Neural crest cell (in vitro differentiated cells): ENCODE measurements at regions not wholly inside any gene's neighbourhood (a gene's known extent, or its start where the extent isn't known, plus 50 kb on each side); places are given as distances from the start of the nearest gene placed in this dataset.

ENCODE experiments used
- DNase-seq: peaks from one replicate; pipeline ENCODE4 v3.0.0; 2021; ENCODE audit warnings: low read depth, mixed read lengths, low spot score
- H3K27ac Mint-ChIP-seq: one replicate; pipeline ENCODE4 v1.8.0; 2021; ENCODE audit warnings: mild to moderate bottlenecking, mixed read lengths; ENCODE audit not compliant: unreplicated experiment
- H3K27me3 Mint-ChIP-seq: 2 replicates; pipeline ENCODE4 v1.8.0; 2021; ENCODE audit warnings: low read depth, mild to moderate bottlenecking, mixed read lengths
- H3K36me3 Mint-ChIP-seq: 2 replicates; pipeline ENCODE4 v1.8.0; 2021; ENCODE audit warnings: low read depth, mild to moderate bottlenecking, mixed read lengths
- H3K4me1 Mint-ChIP-seq: 2 replicates; pipeline ENCODE4 v1.8.0; 2021; ENCODE audit warnings: mixed read lengths
- H3K4me3 Mint-ChIP-seq: one replicate; pipeline ENCODE4 v1.8.0; 2021; ENCODE audit warnings: mild to moderate bottlenecking, mixed read lengths
- H3K9me3 Mint-ChIP-seq: 2 replicates; pipeline ENCODE4 v1.8.0; 2021; ENCODE audit warnings: mixed read lengths
- TF ChIP-seq, protein P1 (sequence below): fragments of 200-600 bp; sonication (generic); conservative IDR thresholded peaks from 2 replicates; pipeline ENCODE4 v1.5.0; 2021; ENCODE audit warnings: antibody characterized with exemption, mild to moderate bottlenecking

DNA sequence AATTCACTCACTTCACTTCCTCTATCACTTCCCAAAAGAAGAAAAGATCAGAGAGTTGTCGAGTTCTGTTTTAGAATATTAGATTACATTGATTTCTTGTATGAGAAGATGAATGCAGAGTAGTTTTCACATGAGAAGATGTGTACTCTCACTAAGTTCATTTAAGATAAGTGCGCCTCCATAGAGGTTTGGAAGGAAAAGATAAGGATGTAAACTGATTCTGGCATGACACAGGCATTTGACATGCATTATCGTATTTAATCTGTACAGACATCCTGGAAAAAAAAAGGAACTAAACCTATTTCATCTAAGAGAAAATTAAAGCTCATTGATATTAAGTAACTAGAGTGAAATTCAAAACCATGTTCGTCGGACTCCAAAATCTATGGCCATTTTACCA is 152.2 kb upstream of the CRIM1 start:
- Mint-ChIP-seq H3K4me1 (no peaks in the 10 kb centered on the region), H3K27me3 (no peaks in the 10 kb centered on the region), H3K36me3 (no peaks in the 10 kb centered on the region), H3K9me3 (peaks cover 9% of the 10 kb centered on the region), H3K27ac (no peak overlapping the region), H3K4me3 (no peak overlapping the region)
- TF ChIP-seq, protein P1, sequence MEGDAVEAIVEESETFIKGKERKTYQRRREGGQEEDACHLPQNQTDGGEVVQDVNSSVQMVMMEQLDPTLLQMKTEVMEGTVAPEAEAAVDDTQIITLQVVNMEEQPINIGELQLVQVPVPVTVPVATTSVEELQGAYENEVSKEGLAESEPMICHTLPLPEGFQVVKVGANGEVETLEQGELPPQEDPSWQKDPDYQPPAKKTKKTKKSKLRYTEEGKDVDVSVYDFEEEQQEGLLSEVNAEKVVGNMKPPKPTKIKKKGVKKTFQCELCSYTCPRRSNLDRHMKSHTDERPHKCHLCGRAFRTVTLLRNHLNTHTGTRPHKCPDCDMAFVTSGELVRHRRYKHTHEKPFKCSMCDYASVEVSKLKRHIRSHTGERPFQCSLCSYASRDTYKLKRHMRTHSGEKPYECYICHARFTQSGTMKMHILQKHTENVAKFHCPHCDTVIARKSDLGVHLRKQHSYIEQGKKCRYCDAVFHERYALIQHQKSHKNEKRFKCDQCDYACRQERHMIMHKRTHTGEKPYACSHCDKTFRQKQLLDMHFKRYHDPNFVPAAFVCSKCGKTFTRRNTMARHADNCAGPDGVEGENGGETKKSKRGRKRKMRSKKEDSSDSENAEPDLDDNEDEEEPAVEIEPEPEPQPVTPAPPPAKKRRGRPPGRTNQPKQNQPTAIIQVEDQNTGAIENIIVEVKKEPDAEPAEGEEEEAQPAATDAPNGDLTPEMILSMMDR, result no peak
- DNase-seq, result no peak

DNA sequence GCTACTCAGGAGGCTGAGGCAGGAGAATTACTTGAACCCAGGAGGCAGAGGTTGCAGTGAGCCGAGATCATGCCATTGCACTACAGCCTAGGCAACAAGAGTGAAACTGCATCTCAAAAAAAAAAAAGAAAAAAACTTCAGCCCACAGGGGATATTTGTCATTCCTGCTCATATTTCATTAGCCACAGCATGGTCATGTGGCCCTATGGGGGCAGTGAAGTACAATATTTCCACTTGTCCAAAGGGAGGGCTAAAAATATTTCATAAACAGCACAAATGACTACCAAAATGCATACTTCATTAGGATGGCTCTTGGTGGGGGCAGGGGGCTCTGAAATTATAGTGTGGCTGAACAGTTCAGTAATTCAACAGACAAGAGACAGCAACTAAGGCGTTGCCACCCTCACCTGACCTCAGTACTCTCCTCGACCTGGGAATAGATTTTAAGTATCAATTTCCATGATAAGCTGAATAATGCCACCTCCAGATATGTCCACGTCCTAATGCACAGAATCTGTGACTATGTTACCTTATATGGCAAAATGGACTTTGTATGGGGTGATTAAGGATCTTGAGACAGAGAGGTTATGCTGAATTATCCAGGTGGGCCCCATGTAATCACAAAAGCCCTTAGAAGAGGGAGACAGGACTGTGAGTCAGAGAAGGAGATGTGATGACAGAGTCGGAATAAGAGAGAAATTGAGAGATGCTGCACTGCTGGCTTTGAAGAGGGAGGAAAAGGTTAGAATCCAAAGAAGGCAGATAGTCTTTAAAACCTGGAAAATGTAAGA is 158.2 kb upstream of the CRIM1 start:
- Mint-ChIP-seq H3K27ac (no peak overlapping the region), H3K9me3 (peaks cover 9% of the 10 kb centered on the region), H3K4me1 (no peaks in the 10 kb centered on the region), H3K27me3 (no peaks in the 10 kb centered on the region), H3K36me3 (no peaks in the 10 kb centered on the region), H3K4me3 (no peak overlapping the region)
- DNase-seq, result no peak
- TF ChIP-seq, protein P1, result no peak

DNA sequence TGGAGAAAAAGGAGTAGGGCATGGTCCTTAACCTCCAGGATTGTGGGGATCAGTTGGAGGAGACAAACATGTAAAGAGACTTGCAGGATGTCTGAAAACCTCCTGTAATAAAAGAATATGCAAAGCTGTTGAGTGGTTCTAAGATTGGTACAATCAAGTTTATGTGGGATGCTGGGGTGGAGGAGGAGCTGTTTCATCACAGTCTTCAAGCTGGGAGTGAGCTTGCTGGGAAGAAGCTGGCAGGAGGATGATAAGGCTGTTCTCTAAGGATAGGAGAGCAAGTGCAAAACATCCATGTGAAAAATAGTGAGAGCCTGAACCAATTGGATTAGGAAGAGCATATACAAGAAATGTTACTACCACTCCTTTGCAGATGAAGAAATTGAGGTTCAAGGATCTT is 161.9 kb upstream of the CRIM1 start:
- Mint-ChIP-seq H3K27ac (no peak overlapping the region), H3K36me3 (no peaks in the 10 kb centered on the region), H3K27me3 (no peaks in the 10 kb centered on the region), H3K4me3 (no peak overlapping the region), H3K9me3 (no peaks in the 10 kb centered on the region), H3K4me1 (peaks cover 5% of the 10 kb centered on the region)
- TF ChIP-seq, protein P1, result no peak
- no peak for DNase-seq

DNA sequence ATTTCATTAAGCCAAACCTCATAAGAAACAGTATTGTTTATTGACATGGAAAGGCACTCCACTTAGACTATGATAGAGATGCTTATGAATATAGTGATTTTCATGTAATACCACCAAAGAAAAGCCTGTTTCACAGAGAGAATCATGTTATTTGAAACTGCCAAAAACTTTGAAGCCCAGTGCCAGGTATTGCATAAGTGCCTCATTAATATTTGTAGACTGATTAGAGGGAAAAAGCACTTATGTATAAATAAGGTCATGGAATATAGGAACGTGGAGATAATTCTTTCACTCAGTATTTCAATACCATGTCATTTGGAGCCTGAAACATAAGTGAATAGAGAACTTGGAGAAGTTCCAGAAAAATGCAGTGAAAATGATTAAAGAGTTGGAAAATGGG is 162.6 kb upstream of the CRIM1 start:
- no peaks in the 10 kb centered on the region for H3K36me3 Mint-ChIP-seq
- H3K4me1 Mint-ChIP-seq, result peaks cover 5% of the 10 kb centered on the region
- no peak overlapping the region for H3K27ac Mint-ChIP-seq
- no peaks in the 10 kb centered on the region for H3K27me3 Mint-ChIP-seq
- H3K4me3 Mint-ChIP-seq, result no peak overlapping the region
- no peaks in the 10 kb centered on the region for H3K9me3 Mint-ChIP-seq
- DNase-seq, result no peak
- TF ChIP-seq, protein P1, result no peak

DNA sequence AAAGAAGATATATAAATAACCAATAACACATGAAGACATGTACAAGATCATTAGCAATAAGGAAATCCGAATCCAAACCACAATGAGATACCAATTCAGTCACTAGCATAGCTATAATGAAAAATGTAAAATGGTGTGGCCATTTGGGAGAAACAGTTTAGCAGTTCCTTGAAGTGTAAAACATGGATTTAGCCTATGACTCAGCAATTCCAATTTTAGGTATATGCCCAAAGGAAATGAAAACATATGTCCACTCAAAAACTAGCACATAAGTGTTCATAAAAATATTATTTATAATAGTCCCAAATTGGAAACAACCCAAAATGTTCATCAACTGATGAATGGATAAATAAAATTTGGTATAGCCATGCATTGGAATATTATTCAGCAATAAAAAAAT is 165.5 kb upstream of the CRIM1 start:
- no peak for DNase-seq
- Mint-ChIP-seq H3K27me3 (no peaks in the 10 kb centered on the region), H3K27ac (no peak overlapping the region), H3K9me3 (no peaks in the 10 kb centered on the region), H3K4me1 (peaks cover 5% of the 10 kb centered on the region), H3K4me3 (no peak overlapping the region), H3K36me3 (no peaks in the 10 kb centered on the region)
- TF ChIP-seq, protein P1, result no peak
